OCI-LY1 (cell line): ENCODE measurements at regions not wholly inside any gene's neighbourhood (a gene's known extent, or its start where the extent isn't known, plus 50 kb on each side); places are given as distances from the start of the nearest gene placed in this dataset.
A peak's percentile ranks its signal among the peaks of the same experiment; 100 is the strongest.
"Not testable (repeated sequence)": the region's sequence is repeated elsewhere in the genome, so short reads cannot be mapped to it uniquely, and the experiment has no call there.

Source experiments
- H2AFZ ChIP-seq: fragments of 200-600 bp; sonication (generic), shearing (Covaris generic); 2 replicates; pipeline ENCODE4 v1.6.0; 2014; ENCODE audit warnings: antibody characterized with exemption, mild to moderate bottlenecking, low read length
- H3F3A ChIP-seq: fragments of 200-600 bp; sonication (generic), shearing (Covaris generic); 2 replicates; pipeline ENCODE4 v1.6.0; 2014; ENCODE audit warnings: mild to moderate bottlenecking, antibody characterized with exemption, low read length, moderate library complexity; ENCODE audit not compliant: insufficient read depth
- H3K27ac ChIP-seq: fragments of 200-600 bp; sonication (generic); 2 replicates; pipeline ENCODE4 v1.5.1; 2014; ENCODE audit warnings: low read length, mixed run types, mild to moderate bottlenecking, low read depth; ENCODE audit not compliant: poor library complexity, severe bottlenecking
- H3K27me3 ChIP-seq: fragments of 200-600 bp; sonication (generic); 2 replicates; pipeline ENCODE4 v1.6.0; 2014; ENCODE audit warnings: antibody characterized with exemption, mild to moderate bottlenecking, low read length, moderate library complexity; ENCODE audit not compliant: insufficient read depth
- H3K36me3 ChIP-seq: fragments of 200-600 bp; sonication (generic); 2 replicates; pipeline ENCODE4 v1.6.1; 2014; ENCODE audit warnings: mild to moderate bottlenecking, antibody characterized with exemption, low read length, moderate library complexity, mixed read lengths; ENCODE audit not compliant: insufficient read depth
- H3K4me1 ChIP-seq: fragments of 200-600 bp; sonication (generic); 2 replicates; pipeline ENCODE4 v1.5.1; 2014; ENCODE audit warnings: mild to moderate bottlenecking, low read length, moderate library complexity; ENCODE audit not compliant: insufficient read depth, severe bottlenecking
- H3K4me2 ChIP-seq: fragments of 200-600 bp; sonication (generic), shearing (Covaris generic); 2 replicates; pipeline ENCODE4 v1.6.1; 2014; ENCODE audit warnings: low read length
- H3K4me3 ChIP-seq: fragments of 200-600 bp; sonication (generic); 2 replicates; pipeline ENCODE4 v1.5.1; 2014; ENCODE audit warnings: low read length, low read depth, mild to moderate bottlenecking, mixed read lengths; ENCODE audit not compliant: poor library complexity, severe bottlenecking
- H3K79me2 ChIP-seq: fragments of 200-600 bp; shearing (Covaris generic); 2 replicates; pipeline ENCODE4 v1.6.1; 2016; ENCODE audit warnings: mixed run types, low read length, mixed read lengths; ENCODE audit not compliant: insufficient read depth
- H3K9ac ChIP-seq: fragments of 200-600 bp; sonication (generic), shearing (Covaris generic); 2 replicates; pipeline ENCODE4 v1.6.1; 2014; ENCODE audit warnings: mild to moderate bottlenecking, low read length, mixed read lengths
- H3K9me2 ChIP-seq: fragments of 200-600 bp; sonication (generic), shearing (Covaris generic); 2 replicates; pipeline ENCODE4 v1.6.1; 2014; ENCODE audit warnings: low read depth, mild to moderate bottlenecking, low read length, mixed read lengths
- H3K9me3 ChIP-seq: fragments of 200-600 bp; shearing (Covaris generic); 2 replicates; pipeline ENCODE4 v1.6.1; 2014; ENCODE audit warnings: low read length, mixed read lengths
- H4K20me1 ChIP-seq: fragments of 200-600 bp; sonication (generic), shearing (Covaris generic); 2 replicates; pipeline ENCODE4 v1.6.0; 2016; ENCODE audit warnings: mild to moderate bottlenecking, low read length; ENCODE audit not compliant: insufficient read depth
- EZH2 ChIP-seq: fragments of 200-600 bp; sonication (generic), shearing (Covaris generic); IDR thresholded peaks from 2 replicates; pipeline ENCODE4 v1.8.0; 2017; ENCODE audit warnings: borderline replicate concordance, mixed run types, mild to moderate bottlenecking, antibody characterized with exemption, low read length, moderate library complexity, mixed read lengths
- TF ChIP-seq, protein P1 (sequence below): fragments of 200-600 bp; sonication (generic), shearing (Covaris generic); IDR thresholded peaks from 2 replicates; pipeline ENCODE4 v1.5.1; 2017; ENCODE audit warnings: mild to moderate bottlenecking, antibody characterized with exemption, low read length, moderate library complexity, mixed read lengths

- not testable (repeated sequence) for H3K4me1 ChIP-seq, H4K20me1 ChIP-seq, H3K4me2 ChIP-seq, H3K9me3 ChIP-seq, H3K79me2 ChIP-seq, H3K9me2 ChIP-seq, H3K4me3 ChIP-seq, H3K36me3 ChIP-seq, H3K27ac ChIP-seq, H2AFZ ChIP-seq, H3F3A ChIP-seq, H3K9ac ChIP-seq, H3K27me3 ChIP-seq
- TF ChIP-seq, protein P1, sequence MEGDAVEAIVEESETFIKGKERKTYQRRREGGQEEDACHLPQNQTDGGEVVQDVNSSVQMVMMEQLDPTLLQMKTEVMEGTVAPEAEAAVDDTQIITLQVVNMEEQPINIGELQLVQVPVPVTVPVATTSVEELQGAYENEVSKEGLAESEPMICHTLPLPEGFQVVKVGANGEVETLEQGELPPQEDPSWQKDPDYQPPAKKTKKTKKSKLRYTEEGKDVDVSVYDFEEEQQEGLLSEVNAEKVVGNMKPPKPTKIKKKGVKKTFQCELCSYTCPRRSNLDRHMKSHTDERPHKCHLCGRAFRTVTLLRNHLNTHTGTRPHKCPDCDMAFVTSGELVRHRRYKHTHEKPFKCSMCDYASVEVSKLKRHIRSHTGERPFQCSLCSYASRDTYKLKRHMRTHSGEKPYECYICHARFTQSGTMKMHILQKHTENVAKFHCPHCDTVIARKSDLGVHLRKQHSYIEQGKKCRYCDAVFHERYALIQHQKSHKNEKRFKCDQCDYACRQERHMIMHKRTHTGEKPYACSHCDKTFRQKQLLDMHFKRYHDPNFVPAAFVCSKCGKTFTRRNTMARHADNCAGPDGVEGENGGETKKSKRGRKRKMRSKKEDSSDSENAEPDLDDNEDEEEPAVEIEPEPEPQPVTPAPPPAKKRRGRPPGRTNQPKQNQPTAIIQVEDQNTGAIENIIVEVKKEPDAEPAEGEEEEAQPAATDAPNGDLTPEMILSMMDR: peak; percentile 100
Measured at GRCh38 chr14:106618471-106618951, 1092.1 kb downstream of the TMEM121 start.

DNA sequence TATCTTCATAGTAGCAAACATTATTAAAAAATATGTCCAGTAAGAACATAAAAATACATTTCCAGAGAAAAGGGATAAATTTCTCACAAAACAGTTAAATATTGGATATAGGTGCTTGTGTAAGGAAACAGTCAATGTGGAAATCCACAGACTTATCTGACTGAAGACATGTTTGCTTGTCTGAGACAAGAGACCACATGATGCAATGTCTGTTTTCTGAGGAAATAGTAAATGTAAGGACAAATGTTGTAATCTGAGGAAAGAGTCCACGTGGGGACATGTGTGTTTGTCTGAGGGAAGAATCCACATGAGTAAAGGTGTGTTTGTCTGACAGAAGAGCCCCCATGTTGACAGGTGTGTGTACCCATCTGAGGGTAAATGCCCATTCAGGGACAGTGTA is 1093.2 kb downstream of the TMEM121 start:
- Histone ChIP-seq H3K4me1 (no peaks in the 10 kb centered on the region), H3K9me3 (0 out of 2 replicates have a peak, but pooled peaks cover 2% of the 10 kb centered on the region), H2AFZ (no peak overlapping the region), H3K27ac (no peak overlapping the region), H3K9me2 (no peaks in the 10 kb centered on the region), H3K9ac (no peak overlapping the region), H4K20me1 (no peaks in the 10 kb centered on the region), H3K79me2 (no peaks in the 10 kb centered on the region), H3F3A (no peaks in the 10 kb centered on the region), H3K36me3 (no peaks in the 10 kb centered on the region), H3K4me2 (no peak overlapping the region), H3K4me3 (no peak overlapping the region), H3K27me3 (no peaks in the 10 kb centered on the region)
- TF ChIP-seq EZH2: no peak
- TF ChIP-seq, protein P1: no peak

- Histone ChIP-seq H4K20me1 (no peaks in the 10 kb centered on the region), H2AFZ (no peak overlapping the region), H3K9ac (no peak overlapping the region), H3K4me2 (no peak overlapping the region), H3K79me2 (no peaks in the 10 kb centered on the region), H3K4me3 (no peak overlapping the region), H3K9me2 (no peaks in the 10 kb centered on the region), H3K4me1 (no peaks in the 10 kb centered on the region), H3K36me3 (no peaks in the 10 kb centered on the region), H3K27me3 (no peaks in the 10 kb centered on the region), H3K27ac (no peak overlapping the region), H3F3A (no peaks in the 10 kb centered on the region), H3K9me3 (0 out of 2 replicates have a peak, but pooled peaks cover 2% of the 10 kb centered on the region)
- TF ChIP-seq, protein P1: no peak
- TF ChIP-seq EZH2: no peak
Measured at GRCh38 chr14:106620368-106620767, 1094.0 kb downstream of the TMEM121 start.
